ENCODE measurements at regions not wholly inside any gene's neighbourhood (a gene's known extent, or its start where the extent isn't known, plus 50 kb on each side); places are given as distances from the start of the nearest gene placed in this dataset.

DNA sequence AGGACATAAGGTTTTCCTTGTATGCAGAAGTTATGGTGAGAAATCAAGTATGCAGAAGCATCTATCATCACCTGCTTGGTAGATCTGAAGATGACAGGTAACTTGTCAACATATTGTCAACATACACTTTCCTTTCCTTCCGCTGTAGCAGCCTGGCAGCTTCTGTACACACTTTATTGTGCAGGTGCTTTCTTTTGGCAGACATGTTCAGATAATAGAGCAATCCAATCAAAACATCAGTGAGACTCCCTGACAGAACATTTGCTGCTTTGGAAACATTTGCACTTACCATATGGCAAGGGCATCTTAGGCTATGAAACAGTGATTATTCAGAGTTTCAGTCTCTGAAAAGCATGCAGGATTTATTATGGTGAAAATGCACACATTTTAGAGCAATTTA, 161.1 kb upstream of the CDH12 start:
- DNase-seq (ENCODE audit: extremely low read depth, low read depth), result no peak
- TF ChIP-seq, protein P1, sequence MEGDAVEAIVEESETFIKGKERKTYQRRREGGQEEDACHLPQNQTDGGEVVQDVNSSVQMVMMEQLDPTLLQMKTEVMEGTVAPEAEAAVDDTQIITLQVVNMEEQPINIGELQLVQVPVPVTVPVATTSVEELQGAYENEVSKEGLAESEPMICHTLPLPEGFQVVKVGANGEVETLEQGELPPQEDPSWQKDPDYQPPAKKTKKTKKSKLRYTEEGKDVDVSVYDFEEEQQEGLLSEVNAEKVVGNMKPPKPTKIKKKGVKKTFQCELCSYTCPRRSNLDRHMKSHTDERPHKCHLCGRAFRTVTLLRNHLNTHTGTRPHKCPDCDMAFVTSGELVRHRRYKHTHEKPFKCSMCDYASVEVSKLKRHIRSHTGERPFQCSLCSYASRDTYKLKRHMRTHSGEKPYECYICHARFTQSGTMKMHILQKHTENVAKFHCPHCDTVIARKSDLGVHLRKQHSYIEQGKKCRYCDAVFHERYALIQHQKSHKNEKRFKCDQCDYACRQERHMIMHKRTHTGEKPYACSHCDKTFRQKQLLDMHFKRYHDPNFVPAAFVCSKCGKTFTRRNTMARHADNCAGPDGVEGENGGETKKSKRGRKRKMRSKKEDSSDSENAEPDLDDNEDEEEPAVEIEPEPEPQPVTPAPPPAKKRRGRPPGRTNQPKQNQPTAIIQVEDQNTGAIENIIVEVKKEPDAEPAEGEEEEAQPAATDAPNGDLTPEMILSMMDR (IDR thresholded peaks at IDR 0.05; ENCODE audit: low read depth, low read length), result no peak

DNA sequence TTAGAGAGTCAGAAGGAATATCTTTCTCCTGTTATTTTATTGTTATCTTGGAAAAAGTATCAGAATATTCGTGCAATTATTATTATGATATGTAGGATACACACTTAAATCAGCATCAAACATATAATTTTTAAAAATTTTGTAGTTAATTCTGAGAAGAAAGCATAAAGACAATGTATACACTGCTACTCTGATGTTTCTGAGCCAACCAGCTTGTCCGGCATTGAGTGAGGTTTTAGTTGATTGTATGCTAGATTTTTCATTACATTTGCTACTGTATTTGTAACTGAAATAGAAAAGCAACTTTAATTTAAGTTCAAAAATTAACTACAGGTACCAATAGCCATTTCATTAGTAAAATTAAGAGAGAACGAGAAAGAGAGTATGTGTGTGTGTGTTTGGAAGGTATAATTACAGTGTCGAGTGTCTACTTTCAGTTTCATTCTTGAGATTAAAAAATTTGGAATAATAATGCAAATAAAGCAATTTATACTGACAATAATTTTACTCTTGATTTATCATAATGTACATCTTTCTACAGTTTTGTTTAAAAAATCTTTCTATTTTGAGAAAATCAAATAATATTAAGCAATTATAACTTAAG, 160.4 kb upstream of the CDH12 start:
- TF ChIP-seq, protein P1 (IDR thresholded peaks at IDR 0.05; ENCODE audit: low read depth, low read length), result no peak
- DNase-seq (ENCODE audit: extremely low read depth, low read depth), result no peak

DNA sequence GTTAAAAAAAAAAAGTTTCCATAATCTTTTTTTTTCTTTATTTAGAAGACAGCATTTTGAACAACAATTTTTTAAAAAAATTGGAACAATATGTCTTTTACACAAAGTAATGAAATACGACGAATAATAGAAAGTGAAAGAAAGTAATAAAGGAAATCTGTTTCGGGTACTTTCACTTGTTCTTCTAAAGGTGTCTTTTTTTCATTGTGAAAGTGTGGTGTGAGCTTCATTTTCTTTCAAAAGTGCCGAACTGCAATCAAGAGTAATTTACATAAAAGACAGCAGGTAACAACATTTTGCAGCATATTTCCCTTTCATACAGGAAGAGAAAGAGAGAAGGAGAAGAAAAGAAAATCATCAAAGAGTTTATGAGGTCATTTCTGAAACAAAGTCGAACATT, 159.7 kb upstream of the CDH12 start:
- TF ChIP-seq, protein P1 (IDR thresholded peaks at IDR 0.05; ENCODE audit: low read depth, low read length), result no peak
- DNase-seq (ENCODE audit: extremely low read depth, low read depth), result no peak

DNA sequence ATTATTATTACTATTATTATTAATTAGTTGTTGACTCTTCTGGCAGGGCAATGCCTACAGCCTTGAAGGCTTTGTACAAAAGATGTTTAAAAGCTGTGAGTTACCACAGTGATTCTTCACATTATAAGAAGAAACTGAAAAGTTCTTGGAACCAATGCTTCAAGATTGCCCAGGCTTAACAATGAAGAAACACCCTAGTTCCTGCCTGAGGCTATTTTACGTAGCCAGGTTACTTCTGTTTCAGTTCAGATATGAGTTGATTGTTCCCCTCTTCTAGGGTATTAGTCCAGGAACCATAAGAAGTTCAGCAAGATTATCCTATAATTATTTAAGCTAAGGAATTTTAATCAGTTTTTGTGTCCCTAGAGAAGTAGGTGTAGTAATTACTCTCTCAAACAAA, 154.6 kb upstream of the CDH12 start:
- TF ChIP-seq, protein P1 (IDR thresholded peaks at IDR 0.05; ENCODE audit: low read depth, low read length), result no peak
- no peak for DNase-seq (ENCODE audit: extremely low read depth, low read depth)

DNA sequence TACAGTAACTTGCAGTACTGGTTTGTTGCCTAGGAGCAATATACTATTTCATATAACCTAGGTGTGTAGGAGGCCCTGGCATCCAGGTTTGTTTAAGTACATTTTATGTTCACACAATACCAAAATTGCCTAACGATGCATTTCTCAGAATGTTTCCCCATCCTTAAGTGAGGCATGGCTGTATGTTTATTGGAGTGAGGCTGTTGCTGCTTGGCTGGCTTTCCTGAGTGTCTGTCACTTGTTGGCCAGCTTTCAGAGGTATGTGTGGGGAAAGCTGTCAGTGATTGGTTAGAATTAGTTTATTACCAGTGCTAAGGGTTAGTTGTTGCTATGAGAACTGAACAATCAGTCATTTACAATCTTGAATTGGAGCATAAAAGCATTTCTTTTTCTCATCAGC, 154.1 kb upstream of the CDH12 start:
- no peak for DNase-seq (ENCODE audit: extremely low read depth, low read depth)
- TF ChIP-seq, protein P1 (IDR thresholded peaks at IDR 0.05; ENCODE audit: low read depth, low read length), result no peak

DNA sequence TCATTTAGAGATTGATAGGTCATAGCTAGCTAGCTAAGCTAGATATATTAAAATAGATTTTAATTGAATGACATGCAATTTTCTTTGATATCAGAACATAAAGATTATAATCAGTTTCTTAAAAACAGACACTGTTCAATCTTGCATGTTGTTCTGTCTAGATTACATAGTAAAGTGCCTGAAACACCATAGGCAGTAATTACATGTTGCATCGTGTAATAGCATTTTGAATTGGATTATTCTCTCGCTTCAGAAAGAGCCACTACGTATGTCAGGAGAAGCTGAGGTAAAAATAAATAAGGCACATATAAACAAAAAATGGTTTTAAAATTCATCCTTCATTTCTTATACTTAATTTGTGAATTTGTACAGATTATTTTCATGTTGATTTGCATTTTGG, 148.0 kb upstream of the CDH12 start:
- no peak for DNase-seq (ENCODE audit: extremely low read depth, low read depth)
- TF ChIP-seq, protein P1 (IDR thresholded peaks at IDR 0.05; ENCODE audit: low read depth, low read length), result no peak

DNA sequence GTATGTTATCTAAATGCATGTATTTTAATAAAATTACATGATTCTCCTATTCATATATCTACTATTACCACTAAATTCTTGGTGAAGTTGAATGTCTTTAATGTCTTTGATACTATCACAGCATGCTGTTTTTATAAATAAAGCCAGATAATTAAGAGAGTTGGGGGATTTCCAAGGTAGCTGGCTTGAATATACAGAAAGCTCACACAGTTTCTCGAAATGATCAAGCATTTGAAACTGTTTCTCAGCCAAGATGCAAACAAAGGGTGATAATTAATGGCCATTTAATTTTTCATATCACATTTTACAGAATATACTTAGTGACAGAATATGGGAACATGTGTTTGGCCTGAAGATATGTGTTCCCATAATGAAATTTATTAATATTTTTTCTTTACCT, 145.6 kb upstream of the CDH12 start:
- TF ChIP-seq, protein P1 (IDR thresholded peaks at IDR 0.05; ENCODE audit: low read depth, low read length), result no peak
- no peak for DNase-seq (ENCODE audit: extremely low read depth, low read depth)
